ENCODE measurements at regions not wholly inside any gene's neighbourhood (a gene's known extent, or its start where the extent isn't known, plus 50 kb on each side); places are given as distances from the start of the nearest gene placed in this dataset.

- TF ChIP-seq GATA2 (IDR thresholded peaks at IDR 0.05; ENCODE audit: low read depth, low read length) (no peak), GATA3 (IDR thresholded peaks at IDR 0.05; ENCODE audit: low read depth, low read length) (no peak)
These were observed 561.8 kb downstream of the TOX3 start for GRCh38 chr16:51985126-51985525.

All from SH-SY5Y (cell line).